Hepatocyte (in vitro differentiated cells): ENCODE measurements at regions not wholly inside any gene's neighbourhood (a gene's known extent, or its start where the extent isn't known, plus 50 kb on each side); places are given as distances from the start of the nearest gene placed in this dataset.

Source experiments
- EZH2 ChIP-seq: fragments of 200-600 bp; sonication (generic); IDR thresholded peaks from 2 replicates; pipeline ENCODE4 v1.6.1; 2016; ENCODE audit warnings: antibody characterized with exemption, mild to moderate bottlenecking, borderline replicate concordance
- TF ChIP-seq, protein P1 (sequence below): fragments of 200-600 bp; sonication (generic); IDR thresholded peaks from 2 replicates; pipeline ENCODE4 v1.5.1; 2016; ENCODE audit warnings: antibody characterized with exemption, mild to moderate bottlenecking; ENCODE audit not compliant: poor library complexity

DNA sequence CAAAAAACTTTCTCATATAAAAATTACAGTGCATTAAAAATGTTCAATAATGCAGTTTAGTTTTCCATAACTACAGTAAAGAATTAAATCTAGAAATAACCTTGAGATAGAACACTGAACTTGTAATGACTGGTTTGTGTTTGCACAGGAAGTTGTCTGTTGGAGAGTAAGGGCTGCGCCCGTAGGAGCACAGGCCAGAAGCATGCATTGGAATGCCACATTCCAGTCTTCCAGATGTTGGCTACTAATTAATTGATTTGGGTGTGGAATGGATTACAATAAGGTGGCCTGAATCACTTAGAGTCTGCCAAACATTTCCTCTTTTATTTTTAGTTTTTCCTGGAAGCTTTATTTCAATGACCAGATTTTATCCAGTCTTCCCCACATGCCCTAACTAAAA lies 582.6 kb upstream of the MMS22L start:
- TF ChIP-seq, protein P1, sequence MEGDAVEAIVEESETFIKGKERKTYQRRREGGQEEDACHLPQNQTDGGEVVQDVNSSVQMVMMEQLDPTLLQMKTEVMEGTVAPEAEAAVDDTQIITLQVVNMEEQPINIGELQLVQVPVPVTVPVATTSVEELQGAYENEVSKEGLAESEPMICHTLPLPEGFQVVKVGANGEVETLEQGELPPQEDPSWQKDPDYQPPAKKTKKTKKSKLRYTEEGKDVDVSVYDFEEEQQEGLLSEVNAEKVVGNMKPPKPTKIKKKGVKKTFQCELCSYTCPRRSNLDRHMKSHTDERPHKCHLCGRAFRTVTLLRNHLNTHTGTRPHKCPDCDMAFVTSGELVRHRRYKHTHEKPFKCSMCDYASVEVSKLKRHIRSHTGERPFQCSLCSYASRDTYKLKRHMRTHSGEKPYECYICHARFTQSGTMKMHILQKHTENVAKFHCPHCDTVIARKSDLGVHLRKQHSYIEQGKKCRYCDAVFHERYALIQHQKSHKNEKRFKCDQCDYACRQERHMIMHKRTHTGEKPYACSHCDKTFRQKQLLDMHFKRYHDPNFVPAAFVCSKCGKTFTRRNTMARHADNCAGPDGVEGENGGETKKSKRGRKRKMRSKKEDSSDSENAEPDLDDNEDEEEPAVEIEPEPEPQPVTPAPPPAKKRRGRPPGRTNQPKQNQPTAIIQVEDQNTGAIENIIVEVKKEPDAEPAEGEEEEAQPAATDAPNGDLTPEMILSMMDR = no peak
- no peak for TF ChIP-seq EZH2
